GM23248 (cell line): ENCODE measurements at regions not wholly inside any gene's neighbourhood (a gene's known extent, or its start where the extent isn't known, plus 50 kb on each side); places are given as distances from the start of the nearest gene placed in this dataset.
A peak's percentile ranks its signal among the peaks of the same experiment; 100 is the strongest.

Experiments used
- DNase-seq: peaks from one replicate; pipeline ENCODE4 v3.0.0-alpha.2; 2015
- H2AFZ ChIP-seq: fragments of 200-600 bp; sonication (generic); 2 replicates; pipeline ENCODE4 v1.6.1; 2016; ENCODE audit warnings: antibody characterized with exemption
- H3F3A ChIP-seq: fragments of 200-600 bp; sonication (generic); 2 replicates; pipeline ENCODE4 v1.6.1; 2016; ENCODE audit warnings: mild to moderate bottlenecking, antibody characterized with exemption, mixed run types; ENCODE audit not compliant: insufficient read depth
- H3K27ac ChIP-seq: fragments of 200-600 bp; sonication (generic); 2 replicates; pipeline ENCODE4 v1.5.1; 2016; ENCODE audit warnings: mild to moderate bottlenecking
- H3K27me3 ChIP-seq: fragments of 200-600 bp; sonication (generic); replicated peaks from 2 replicates; pipeline ENCODE4 v1.6.1; 2016; ENCODE audit warnings: mild to moderate bottlenecking; ENCODE audit not compliant: insufficient read depth
- H3K36me3 ChIP-seq: fragments of 200-600 bp; sonication (generic); 2 replicates; pipeline ENCODE4 v1.6.1; 2016; ENCODE audit warnings: low read depth, mild to moderate bottlenecking
- H3K4me1 ChIP-seq: fragments of 200-600 bp; sonication (generic); 2 replicates; pipeline ENCODE4 v1.6.1; 2016; ENCODE audit warnings: mild to moderate bottlenecking; ENCODE audit not compliant: insufficient read depth
- H3K4me2 ChIP-seq: fragments of 200-600 bp; sonication (generic); one replicate; pipeline ENCODE4 v1.6.1; 2016; ENCODE audit warnings: mild to moderate bottlenecking; ENCODE audit not compliant: unreplicated experiment
- H3K4me3 ChIP-seq: fragments of 200-600 bp; sonication (generic); 2 replicates; pipeline ENCODE4 v1.5.1; 2016; ENCODE audit warnings: mild to moderate bottlenecking
- H3K79me2 ChIP-seq: fragments of 200-600 bp; sonication (generic); 2 replicates; pipeline ENCODE4 v1.6.1; 2016; ENCODE audit warnings: mild to moderate bottlenecking; ENCODE audit not compliant: insufficient read depth
- H3K9ac ChIP-seq: fragments of 200-600 bp; sonication (generic); 2 replicates; pipeline ENCODE4 v1.6.1; 2016; ENCODE audit warnings: mild to moderate bottlenecking
- H3K9me2 ChIP-seq: fragments of 200-600 bp; sonication (generic); 2 replicates; pipeline ENCODE4 v1.6.1; 2016; ENCODE audit warnings: mixed run types, mild to moderate bottlenecking, moderate library complexity; ENCODE audit not compliant: insufficient read depth
- H3K9me3 ChIP-seq: fragments of 200-600 bp; sonication (generic); one replicate; pipeline ENCODE4 v1.6.1; 2017; ENCODE audit warnings: low read depth
- H4K20me1 ChIP-seq: fragments of 200-600 bp; sonication (generic); 2 replicates; pipeline ENCODE4 v1.6.0; 2016; ENCODE audit not compliant: insufficient read depth
- EZH2 ChIP-seq: fragments of 200-600 bp; sonication (generic); IDR thresholded peaks from 2 replicates; pipeline ENCODE4 v1.6.1; 2018; ENCODE audit warnings: antibody characterized with exemption, mild to moderate bottlenecking; ENCODE audit not compliant: insufficient read depth, poor library complexity, severe bottlenecking
- EZH2phosphoT487 ChIP-seq: fragments of 200-600 bp; sonication (generic); IDR thresholded peaks from 2 replicates; pipeline ENCODE4 v1.6.1; 2018; ENCODE audit warnings: antibody characterized with exemption, moderate library complexity, mild to moderate bottlenecking, low read depth; ENCODE audit not compliant: insufficient read depth
- WGBS, 2 experiments: methylation state at CpG; one replicate each; pipeline ENCODE4 v1.1.6; 2015 to 2017; ENCODE audit warnings: low lambda C conversion rate in 2 of 2, low coverage in 1 of 2; ENCODE audit errors: missing lambda C conversion rate in 2 of 2; 5-methylcytosine and 5-hydroxymethylcytosine counted together
- in situ Hi-C: fragments of 300-500 bp; cut with MboI; formaldehyde crosslinking; loops from 2 replicates; pipeline ENCODE4 v1.15.0; 2020

DNA sequence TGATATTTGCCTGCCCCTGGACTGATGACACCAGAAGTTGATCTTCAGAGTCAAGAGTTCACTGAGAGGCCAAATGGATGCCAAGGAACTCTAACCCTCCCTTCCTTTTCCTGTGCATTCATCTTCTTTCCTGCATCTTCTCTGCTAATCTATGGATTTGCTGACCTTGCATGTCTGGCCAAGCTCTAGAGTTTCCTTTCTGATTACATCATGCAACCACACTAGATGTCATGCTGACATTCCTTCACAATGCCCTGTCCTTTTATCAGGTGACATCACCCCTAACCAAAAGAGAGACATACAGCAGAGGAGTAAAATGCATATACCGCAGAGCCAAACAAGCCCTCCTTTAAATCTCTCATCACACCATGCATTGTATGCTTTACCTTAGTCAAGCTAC lies 487.6 kb downstream of the TFAP2A start:
- Histone ChIP-seq H3F3A (no peaks in the 10 kb centered on the region), H3K4me2 (no peak overlapping the region), H3K4me3 (no peak overlapping the region), H3K27ac (no peak overlapping the region), H3K9me3 (no peaks in the 10 kb centered on the region), H3K4me1 (no peaks in the 10 kb centered on the region), H4K20me1 (no peaks in the 10 kb centered on the region), H3K9me2 (no peaks in the 10 kb centered on the region), H2AFZ (no peak overlapping the region), H3K9ac (no peak overlapping the region), H3K79me2 (no peaks in the 10 kb centered on the region), H3K27me3 (no peaks in the 10 kb centered on the region), H3K36me3 (no peaks in the 10 kb centered on the region)
- in situ Hi-C loops: no loop called here
- DNase-seq: peak; percentile 3
- TF ChIP-seq EZH2phosphoT487: no peak
- WGBS, 2 experiments: 48 to 74% methylated on average over 1 of the region's 1 CpG

DNA sequence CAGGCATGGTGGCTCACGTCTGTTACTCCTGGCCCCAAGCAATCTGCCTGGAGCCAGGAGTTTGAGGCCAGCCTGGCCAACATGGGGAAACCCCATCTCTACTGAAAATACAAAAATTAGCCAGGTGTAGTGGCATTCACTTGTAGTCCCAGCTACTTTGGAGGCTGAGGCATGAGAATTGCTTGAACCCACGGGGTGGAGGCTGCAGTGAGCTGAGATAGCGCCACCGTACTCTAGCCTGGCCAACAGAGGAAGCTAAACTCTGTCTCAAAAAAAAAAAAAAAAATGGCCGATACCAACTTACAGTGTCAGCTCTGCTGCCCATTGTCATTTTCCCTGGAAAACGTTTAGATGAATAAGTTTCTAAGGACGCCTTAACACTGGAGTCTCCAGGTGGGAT lies 489.9 kb downstream of the TFAP2A start:
- Histone ChIP-seq H4K20me1 (no peaks in the 10 kb centered on the region), H3K27me3 (no peaks in the 10 kb centered on the region), H3K36me3 (no peaks in the 10 kb centered on the region), H3K9me3 (no peaks in the 10 kb centered on the region), H3F3A (no peaks in the 10 kb centered on the region), H3K4me3 (no peak overlapping the region), H3K9me2 (no peaks in the 10 kb centered on the region), H3K79me2 (no peaks in the 10 kb centered on the region), H3K4me1 (0 out of 2 replicates have a peak, but pooled peaks cover 5% of the 10 kb centered on the region), H3K27ac (no peak overlapping the region), H2AFZ (no peak overlapping the region), H3K4me2 (no peak overlapping the region), H3K9ac (no peak overlapping the region)
- TF ChIP-seq EZH2phosphoT487 (no peak), EZH2 (no peak)
- no peak for DNase-seq
- 31% methylated on average over 7 of the region's 7 CpGs for WGBS, 2 experiments
- in situ Hi-C loops: no loop called here

DNA sequence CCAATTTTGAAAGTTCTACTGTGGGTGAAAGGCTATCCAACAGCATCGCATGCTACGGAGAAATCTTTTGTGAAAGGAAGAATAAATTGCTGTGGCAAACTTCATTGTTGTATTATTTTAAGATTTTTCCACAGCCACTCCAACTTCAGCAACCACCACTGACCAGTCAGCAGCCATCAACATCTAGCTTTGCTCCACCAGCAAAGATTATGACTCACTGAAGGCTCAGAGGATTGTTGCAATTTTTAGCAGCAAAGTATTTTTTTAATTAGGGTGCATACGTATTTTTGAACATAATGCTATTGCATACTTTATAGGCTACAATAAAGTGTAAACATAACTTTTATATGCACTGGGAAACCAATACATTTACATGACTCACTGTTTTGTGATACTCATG lies 493.5 kb downstream of the TFAP2A start:
- Histone ChIP-seq H3K27me3 (no peaks in the 10 kb centered on the region), H3K27ac (no peak overlapping the region), H3K9me2 (no peaks in the 10 kb centered on the region), H3K4me3 (no peak overlapping the region), H4K20me1 (no peaks in the 10 kb centered on the region), H3F3A (no peaks in the 10 kb centered on the region), H3K9ac (no peak overlapping the region), H3K4me1 (0 out of 2 replicates have a peak, but pooled peaks cover 5% of the 10 kb centered on the region), H3K79me2 (no peaks in the 10 kb centered on the region), H2AFZ (peak overlapping the region; percentile 24; the same call in 1 of the 2 replicates), H3K9me3 (no peaks in the 10 kb centered on the region), H3K36me3 (no peaks in the 10 kb centered on the region), H3K4me2 (peak overlapping the region; percentile 20)
- DNase-seq: peak; percentile 62
- TF ChIP-seq EZH2phosphoT487 (no peak), EZH2 (no peak)
- 24 to 27% methylated on average over 3 of the region's 3 CpGs for WGBS, 2 experiments
- in situ Hi-C loops: no loop called here

DNA sequence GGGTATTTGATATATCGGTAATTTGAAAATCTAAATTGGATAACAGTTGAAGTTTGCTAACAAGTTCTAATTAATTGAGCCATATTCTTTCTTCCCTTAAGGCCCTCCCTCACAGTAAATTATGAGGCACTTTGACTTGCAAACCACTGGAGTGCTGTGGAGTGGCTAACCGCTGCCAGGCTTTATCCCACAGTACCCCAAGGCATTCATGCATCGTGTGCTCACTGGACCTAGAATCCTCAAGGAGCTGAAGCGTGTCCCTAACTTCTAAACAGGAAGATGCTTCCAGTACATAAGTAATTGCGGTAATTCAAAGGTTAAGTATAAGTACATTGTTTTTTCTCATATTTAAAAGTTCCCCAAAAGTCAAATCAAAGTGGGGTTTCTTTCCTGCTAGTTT lies 499.9 kb downstream of the TFAP2A start:
- no peaks in the 10 kb centered on the region for H3K9me2 ChIP-seq
- no peaks in the 10 kb centered on the region for H3K4me1 ChIP-seq
- H2AFZ ChIP-seq: no peak overlapping the region
- no peaks in the 10 kb centered on the region for H3K79me2 ChIP-seq
- H3K9ac ChIP-seq: no peak overlapping the region
- H3K4me2 ChIP-seq: no peak overlapping the region
- WGBS, 2 experiments: 33 to 42% methylated on average over 5 of the region's 5 CpGs
- no peak overlapping the region for H3K4me3 ChIP-seq
- H4K20me1 ChIP-seq: no peaks in the 10 kb centered on the region
- H3K36me3 ChIP-seq: no peaks in the 10 kb centered on the region
- no peak overlapping the region for H3K27ac ChIP-seq
- H3K27me3 ChIP-seq: no peaks in the 10 kb centered on the region
- no peak for TF ChIP-seq EZH2phosphoT487
- TF ChIP-seq EZH2: no peak
- H3F3A ChIP-seq: no peaks in the 10 kb centered on the region
- DNase-seq: no peak
- no peaks in the 10 kb centered on the region for H3K9me3 ChIP-seq
- in situ Hi-C loops: no loop called here

DNA sequence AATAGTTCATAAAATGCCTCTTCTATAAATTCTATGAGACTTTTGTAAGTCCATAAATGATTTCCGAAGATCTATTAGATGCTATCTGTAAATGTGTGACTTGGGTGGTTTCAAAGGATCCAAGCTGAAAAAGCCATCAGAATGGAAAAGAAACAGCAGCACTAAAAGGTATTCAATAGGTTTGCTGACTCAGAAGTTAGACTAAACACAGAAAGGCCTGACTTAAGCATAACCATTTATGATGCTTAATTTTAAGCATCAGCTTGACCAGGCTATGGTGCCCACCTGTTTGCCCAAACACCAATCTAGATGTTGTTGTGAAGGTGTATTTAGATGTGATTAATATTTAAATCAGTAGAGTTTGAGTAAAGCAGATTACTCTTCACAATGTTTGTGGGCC lies 513.5 kb downstream of the TFAP2A start:
- no peak overlapping the region for H3K9ac ChIP-seq
- WGBS, 2 experiments: 10 to 25% methylated on average over 1 of the region's 1 CpG
- no peak for TF ChIP-seq EZH2phosphoT487
- TF ChIP-seq EZH2: no peak

More for the DNA sequence above, 513.5 kb downstream of the TFAP2A start:
- H3K4me2 ChIP-seq: no peak overlapping the region
- no peaks in the 10 kb centered on the region for H3K36me3 ChIP-seq
- no peaks in the 10 kb centered on the region for H4K20me1 ChIP-seq
- no peak overlapping the region for H3K27ac ChIP-seq
- no peaks in the 10 kb centered on the region for H3K27me3 ChIP-seq
- no peaks in the 10 kb centered on the region for H3K9me3 ChIP-seq
- no peak for DNase-seq
- H3K4me1 ChIP-seq: no peaks in the 10 kb centered on the region
- no peaks in the 10 kb centered on the region for H3F3A ChIP-seq
- no peak overlapping the region for H2AFZ ChIP-seq
- no peaks in the 10 kb centered on the region for H3K79me2 ChIP-seq
- in situ Hi-C loops: no loop called here
- H3K9me2 ChIP-seq: no peaks in the 10 kb centered on the region
- no peak overlapping the region for H3K4me3 ChIP-seq
